Ecto neural progenitor cell (in vitro differentiated cells): ENCODE measurements at regions not wholly inside any gene's neighbourhood (a gene's known extent, or its start where the extent isn't known, plus 50 kb on each side); places are given as distances from the start of the nearest gene placed in this dataset.
"Not testable (repeated sequence)": the region's sequence is repeated elsewhere in the genome, so short reads cannot be mapped to it uniquely, and the experiment has no call there.

Experiments
- DNase-seq: peaks from one replicate; pipeline ENCODE4 v3.0.0-alpha.2; 2018; ENCODE audit warnings: low spot score

DNA sequence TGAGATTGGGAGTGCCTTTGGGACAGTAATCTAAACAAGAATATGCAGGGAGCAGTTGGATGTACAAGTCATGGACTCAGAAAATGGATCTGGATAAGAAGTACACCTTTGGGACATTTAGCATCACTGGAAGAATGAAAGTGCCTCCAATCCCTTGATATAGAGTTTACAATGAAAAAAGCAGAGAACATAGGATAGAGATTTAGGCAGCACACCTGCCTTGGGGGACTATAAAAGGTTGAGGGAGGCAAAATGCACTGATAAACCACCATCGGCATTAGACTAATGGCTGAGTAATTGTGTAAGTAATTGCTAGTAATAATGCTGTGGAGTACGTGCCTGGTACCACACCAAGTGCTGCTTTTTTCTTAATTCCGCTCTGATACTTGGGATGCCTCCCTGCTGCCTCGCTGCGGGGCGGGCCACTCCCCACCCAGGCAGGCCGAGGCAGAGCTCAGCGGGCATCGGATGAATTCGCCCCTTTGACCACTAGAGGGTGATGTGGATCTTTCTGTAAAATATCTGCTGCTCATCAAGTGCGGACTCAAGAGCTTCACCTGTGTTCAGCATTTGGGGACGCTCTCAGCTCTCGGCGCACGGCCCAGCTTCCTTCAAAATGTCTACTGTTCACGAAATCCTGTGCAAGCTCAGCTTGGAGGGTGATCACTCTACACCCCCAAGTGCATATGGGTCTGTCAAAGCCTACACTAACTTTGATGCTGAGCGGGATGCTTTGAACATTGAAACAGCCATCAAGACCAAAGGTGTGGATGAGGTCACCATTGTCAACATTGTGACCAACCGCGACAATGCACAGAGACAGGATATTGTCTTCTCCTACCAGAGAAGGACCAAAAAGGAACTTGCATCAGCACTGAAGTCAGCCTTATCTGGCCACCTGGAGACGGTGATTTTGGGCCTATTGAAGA lies 99.9 kb downstream of the ANKRD18B start:
- peak; percentile 79 for DNase-seq

DNA sequence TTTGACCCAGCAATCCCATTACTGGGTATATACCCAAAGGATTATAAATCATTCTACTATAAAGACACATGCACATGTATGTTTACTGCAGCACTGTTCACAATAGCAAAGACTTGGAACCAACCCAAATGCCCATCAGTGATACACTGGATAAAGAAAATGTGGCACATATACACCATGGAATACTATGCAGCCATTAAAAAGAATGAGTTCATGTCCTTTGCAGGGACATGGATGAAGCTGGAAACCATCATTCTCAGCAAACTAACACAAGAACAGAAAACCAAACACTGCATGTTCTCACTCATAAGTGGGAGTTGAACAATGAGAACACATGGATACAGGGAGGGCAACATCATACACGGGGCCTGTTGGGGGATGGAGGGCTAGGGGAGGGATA lies 104.3 kb downstream of the ANKRD18B start:
- DNase-seq = not testable (repeated sequence)

DNA sequence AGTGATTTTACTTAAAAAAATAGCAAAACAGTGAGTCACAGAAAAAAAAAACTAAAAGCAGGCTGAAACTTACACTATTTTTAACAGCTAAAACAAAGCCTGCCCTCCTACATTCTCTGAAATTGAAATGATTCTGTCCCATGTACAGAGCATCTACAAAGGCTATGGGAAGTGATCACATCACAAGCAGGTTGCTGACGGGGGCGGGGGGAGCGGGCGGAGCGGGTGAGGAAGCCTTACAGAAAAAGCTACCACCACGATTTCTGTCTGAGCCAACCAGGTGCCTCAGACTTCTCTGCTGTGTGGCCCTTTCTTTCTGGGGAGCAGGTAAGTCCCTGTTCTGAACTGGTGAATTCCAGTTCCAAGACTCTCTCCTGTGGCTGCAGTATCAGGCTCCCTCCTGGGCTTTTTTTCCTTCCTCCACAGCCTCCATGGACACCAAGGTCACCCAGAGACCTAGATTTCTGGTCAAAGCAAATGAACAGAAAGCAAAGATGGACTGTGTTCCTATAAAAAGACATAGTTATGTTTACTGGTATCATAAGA lies 104.9 kb downstream of the ANKRD18B start:
- DNase-seq = no peak

DNA sequence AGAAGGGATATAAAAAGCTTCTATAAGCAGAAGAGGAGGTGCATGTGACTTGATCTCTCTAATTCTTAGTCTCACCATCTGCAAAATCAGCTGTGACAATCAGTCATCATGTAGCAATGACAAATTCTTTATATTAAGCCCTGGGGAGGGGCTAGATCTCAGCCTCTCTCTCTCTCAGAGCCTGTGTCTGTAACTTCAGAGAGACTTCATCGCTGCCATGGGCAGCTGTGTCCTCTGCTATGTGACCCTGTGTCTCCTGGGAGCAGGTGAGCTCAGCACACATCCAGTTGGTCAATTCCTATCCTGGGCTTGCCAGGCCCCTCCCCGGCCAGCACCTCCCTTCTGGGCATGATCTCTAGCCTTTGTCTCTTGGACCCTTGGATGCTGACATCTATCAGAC lies 109.6 kb downstream of the ANKRD18B start:
- no peak for DNase-seq

DNA sequence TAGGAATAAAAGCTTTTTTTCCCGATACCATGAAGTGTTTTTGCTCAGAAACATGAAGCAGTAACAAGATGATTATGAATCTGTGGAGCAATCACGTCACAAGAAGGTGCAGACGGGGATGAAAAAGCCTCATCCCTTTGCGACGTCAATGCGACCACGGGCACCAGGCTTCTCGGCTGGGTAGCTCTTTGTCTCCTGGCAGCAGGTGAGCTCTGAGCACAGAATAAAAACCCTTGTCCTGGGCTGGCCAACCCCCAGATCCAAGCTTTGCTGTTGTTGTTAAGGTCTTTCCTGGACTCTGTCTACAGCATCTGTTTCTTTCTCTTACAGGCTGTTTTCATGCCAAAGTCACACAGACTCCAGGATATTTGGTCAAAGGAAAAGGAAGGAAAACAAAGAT lies 113.8 kb downstream of the ANKRD18B start:
- no peak for DNase-seq

DNA sequence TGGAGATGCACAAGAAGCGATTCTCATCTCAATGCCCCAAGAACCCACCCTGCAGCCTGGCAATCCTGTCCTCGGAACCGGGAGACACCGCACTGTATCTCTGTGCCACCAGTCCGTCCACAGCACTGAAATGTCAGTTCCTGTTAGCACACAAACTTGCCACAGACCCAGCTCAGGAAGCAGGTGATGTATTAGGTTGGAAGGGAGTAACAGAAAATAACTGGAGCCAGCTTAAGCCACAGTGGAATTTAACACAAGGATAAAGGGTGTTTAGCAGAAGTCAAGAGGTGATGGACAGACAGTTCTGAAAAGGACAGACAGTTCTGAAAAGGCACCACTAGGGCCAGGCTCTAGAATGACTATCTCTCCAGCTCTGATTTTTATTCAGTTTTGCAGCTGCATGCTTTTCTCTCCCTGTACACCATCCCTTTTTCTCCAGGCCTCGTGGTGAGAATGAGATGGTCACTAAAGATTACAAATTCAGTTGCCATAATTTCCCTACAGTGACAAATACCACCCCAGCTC lies 114.4 kb downstream of the ANKRD18B start:
- no peak for DNase-seq

DNA sequence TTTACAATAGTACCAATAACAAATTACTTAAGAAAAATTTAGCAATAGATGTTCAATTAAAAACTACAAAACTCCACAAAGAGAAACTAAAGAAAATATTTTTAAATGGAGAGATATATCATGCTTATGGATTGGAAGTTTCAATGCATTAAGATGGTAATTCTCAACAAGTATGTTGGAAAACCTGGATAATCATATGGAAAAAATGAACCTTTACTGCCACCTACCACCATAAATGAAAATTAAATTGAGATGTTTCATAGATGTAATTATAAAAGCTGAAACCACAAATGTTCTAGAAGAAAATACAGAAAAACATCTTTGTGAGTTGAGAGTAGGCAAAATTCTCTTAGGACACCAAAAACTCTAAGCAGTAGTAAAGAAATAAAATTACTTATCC lies 121.7 kb downstream of the ANKRD18B start:
- no peak for DNase-seq

DNA sequence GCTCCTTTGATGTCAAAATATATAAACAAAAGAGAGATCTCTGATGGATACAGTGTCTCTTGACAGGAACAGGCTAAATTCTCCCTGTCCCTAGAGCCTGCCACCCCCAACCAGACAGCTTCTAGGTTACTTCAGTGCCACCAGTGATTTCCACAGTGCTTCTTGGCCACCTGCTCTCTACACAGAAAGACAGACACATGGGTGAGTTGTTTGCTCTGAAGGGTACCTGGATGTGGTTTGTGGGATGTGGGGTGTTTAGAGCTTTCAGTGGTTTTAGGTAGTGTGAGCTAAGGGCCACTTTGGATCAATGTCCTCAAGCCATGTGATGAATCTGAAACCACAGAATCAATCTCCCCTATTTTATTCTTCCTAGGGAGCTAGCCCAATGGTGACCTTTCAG lies 125.4 kb downstream of the ANKRD18B start:
- no peak for DNase-seq

DNA sequence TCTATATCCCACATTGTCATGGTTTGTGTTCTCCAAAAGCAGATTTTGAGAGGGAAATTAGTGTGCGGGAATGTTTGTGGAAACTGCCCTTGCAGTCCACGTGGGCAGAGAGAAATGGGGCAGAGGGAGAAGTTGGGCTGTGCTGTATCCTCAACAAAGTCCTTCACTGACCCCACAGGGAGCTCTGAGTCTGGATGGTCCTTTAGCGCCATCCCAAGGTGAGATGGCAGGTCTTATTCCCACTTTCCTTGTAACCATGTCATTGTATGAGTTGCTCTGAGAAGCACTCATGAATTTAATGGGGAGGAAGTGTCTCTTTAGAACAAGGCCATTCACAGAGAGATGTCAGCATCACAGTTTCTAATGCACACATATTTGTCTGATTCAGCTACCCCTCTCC lies 127.1 kb downstream of the ANKRD18B start:
- no peak for DNase-seq

DNA sequence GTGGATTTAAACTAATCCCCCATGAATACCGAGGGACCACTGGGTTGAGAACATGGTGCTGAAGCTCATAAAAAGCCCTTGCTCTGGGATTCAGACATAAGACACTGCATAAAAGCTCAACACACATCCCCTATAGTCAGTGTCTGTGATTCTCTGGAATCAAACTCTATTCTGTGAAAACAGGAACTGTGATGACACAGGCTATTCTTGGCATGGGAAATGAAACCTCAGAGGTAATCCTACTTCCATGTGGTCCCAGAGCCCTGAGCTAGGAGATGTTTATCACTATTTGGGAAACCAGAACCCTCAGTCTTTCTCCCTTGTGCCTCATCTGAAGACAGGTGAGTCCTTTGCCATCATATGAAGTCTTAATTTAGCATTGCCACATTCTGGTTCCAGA lies 135.4 kb upstream of the PRSS3 start:
- DNase-seq = no peak

DNA sequence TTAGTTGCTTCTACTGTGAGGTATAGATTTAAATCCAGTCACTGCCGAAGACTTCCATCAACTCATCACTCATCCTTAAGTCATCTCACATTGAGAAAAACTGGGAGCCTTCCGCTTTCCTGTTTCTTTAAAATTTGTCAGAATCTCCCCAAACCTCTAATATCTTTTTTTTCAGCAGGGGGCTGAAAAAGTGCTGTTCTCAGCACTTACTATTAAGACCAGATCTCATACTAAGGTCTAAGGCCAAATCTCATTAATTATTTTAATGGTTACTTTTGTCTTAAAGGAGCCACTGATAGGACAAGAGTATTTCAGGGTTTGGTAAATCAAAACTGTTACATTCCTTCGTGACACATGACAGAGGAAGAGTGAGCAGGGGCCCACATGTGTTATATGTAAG lies 134.6 kb upstream of the PRSS3 start:
- DNase-seq = no peak

DNA sequence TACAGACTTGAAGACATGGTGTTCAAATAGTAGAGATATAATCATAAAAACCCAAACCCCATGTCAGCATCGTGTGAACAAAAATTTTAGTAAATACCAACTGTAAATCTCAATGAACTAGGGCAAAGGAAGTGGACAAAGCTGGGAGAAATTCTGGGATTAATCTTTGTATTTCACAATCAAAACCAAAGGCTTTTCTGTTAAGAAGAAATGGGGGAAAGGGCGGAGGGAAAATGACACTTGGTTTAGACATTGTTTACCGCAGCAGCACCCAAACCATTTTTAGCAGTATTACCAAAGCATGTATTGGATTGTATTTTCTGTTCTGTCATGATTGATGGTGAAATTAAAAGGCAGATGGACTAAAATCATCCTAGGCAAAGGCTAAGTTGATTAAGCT lies 134.2 kb upstream of the PRSS3 start:
- DNase-seq = no peak

DNA sequence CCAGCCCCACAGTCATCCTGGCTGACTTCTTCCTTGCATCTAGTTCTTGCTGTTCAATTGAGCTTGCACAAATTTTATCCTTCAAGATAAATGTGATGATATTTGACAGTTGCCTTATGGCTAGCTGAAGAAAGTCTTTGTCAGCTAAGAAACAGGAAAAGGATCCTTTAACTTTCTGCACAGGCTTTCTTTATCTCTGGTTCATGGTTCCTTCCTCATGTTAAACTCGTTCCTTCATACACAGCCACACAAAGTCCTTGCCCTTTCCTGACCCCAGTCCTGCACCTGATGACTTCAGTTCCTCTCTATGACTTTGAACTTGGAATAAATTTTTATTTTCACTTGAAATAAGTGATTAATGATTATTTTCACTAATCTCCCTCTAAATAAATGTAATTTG lies 132.5 kb upstream of the PRSS3 start:
- no peak for DNase-seq

DNA sequence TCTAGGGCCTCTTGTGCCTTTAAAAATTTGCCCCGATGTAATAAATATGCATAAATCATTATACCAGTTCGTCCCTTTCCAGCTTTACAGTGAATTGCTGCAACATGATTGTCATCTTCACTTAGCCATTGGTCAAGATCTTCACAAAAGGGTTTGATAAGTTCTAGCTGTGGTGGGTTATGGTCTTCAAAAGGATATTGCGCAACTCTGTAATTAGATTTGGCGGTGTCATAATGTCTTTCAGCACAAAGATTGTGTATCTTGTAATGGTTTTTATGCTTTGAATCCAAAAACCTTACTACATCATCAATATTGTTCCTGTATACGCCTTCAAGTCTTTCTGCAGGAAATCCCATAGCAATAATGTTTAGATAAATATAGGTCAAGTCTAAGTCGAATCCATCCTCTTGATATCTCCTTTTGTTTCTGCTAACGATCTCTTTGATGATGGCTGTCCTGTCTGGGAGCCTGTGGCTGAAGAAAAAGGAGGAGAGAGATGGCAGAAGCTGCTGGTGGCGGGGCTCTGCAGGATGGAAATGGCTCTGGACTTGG lies 119.1 kb upstream of the PRSS3 start:
- DNase-seq = not testable (repeated sequence)

DNA sequence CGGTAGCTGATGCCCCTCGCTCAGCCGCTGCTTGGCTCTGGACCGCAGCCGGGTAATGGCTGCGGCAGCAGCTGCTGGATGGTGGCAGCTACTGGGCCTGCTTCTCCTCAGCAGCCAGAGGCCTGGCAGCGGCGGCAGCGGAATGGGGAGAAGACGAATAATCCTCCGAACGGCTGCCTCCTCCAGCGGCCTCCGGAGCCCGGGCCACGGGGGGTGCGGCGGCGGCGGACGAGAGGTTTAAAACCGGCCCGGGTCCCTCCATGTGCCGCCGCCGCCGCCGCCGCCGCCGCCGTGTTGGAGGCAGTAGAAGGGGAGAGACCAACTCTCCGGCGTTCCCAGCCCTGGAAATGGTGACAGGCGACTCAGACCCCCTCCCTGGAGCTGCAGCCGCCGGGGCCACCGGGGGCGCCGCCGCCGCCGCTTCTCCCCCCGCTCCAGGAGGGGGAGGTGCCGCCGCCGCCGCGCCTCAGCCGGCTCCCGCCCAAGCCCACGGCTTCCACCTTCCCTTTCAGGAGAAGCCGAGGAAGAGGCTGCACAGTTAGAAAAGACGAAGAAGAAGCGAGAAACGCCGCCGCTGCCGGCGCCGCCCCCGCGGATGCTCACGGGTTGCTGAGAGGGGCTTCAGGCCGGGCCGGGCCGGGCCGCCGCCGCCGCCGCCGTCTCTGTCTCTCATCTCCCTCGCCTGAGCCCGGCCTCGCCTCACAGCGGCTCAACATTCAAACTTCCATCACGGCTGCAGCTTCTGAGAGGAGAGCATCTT lies 118.4 kb upstream of the PRSS3 start:
- DNase-seq = peak; percentile 83

DNA sequence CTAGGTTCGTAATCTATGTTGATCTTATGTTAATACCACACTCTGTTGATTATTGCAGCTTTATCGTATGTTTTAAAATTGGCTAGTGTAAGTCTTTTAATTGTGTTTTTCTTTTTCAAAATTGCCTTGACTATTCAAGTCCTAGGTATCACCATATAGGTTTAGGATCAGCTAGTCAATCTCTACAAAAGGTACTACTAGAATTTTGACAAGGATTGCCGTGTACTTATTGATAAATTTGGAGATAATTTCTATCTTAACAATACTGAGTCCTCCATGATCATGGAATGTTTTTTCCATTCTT lies 117.9 kb upstream of the PRSS3 start:
- DNase-seq = no peak

DNA sequence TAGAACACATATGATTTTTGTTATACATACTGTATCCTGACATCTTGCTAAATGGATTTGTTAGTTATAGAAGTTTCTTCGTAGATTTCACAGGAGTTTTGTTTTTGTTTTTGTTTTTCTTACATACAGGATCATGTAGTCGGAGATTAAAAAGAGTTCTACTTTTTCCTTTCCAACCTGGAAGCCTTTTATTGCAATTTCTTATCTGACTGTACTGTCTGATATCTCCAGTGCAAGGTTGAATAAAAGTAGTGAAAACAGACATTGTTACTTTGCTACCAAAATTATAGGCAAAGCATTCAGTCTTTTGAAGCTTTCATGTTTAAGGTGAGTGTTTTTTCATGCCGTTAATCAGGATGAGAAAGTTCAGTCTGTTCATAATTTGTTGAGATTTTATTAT lies 117.4 kb upstream of the PRSS3 start:
- no peak for DNase-seq

DNA sequence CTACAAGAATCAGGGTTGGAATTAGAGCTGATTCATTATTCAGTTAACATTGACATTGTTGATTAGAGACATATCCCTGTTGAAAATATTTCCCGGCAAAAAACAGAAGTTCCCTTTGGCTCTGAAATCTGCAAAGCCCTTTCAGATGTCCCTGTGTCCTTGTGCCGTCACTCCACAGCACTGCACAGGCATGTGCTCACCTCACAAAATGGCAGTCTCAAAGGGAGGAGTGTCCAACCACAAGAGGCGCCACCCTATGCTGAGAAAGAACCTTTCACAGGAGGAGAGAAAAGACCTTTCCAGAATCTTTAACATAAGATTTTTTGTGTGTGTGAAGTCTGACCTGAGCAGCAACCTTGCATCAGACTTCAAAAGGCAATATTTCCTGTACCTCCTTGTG lies 112.8 kb upstream of the PRSS3 start:
- DNase-seq = no peak

DNA sequence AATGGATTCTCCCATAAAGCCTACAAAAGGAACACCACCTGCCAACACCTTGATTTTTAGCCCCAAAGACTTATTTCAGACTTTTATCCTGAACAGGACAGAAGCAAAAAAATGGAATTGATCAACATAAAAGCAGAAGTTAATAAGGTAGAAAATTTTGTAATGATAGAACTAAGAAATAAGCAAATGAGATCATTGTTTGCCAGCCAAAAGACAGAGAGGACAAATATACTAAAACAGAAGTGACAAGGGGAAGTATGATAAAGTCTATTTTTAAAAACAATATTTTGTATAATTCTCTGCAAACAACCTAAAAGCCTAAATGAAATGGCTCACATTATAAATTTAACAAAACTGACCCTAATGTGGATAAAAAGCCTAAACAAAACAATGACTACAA lies 110.5 kb upstream of the PRSS3 start:
- no peak for DNase-seq

DNA sequence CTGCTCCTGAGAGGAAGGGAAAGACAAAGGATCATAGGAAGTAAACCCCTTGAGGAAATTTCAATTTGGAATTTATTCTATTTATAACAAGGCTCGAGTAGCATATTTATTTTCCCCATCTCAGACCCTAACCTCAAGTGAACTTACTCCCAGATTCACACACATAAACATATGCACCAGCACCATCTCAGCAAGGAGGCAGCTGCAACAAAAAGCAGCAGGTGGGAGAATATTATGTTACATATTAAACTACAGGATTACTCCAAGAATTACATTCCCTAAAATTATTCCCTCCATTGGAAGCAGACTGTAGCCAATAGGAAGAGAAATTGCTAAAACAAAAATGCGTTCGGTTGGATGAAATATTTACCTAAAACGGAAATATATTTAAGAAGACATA lies 108.4 kb upstream of the PRSS3 start:
- no peak for DNase-seq

DNA sequence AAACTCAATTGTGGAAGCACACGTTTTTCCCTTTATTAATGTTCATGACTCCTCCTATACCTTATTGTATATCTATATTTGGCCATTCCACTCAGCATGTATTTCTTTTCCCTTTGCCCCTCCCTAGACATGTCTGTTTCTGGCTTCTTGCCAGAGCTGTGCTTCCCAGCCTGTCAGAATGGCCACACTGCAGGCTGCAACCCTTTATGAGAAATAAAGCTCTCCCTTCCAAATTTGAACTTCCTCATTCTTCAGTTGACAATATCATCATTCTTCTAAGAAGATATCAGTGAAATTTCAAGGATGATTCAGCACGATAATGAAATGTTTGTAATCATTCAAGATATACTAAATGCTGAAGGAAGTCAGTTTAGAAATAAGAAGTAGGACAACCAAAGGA lies 107.6 kb upstream of the PRSS3 start:
- no peak for DNase-seq

DNA sequence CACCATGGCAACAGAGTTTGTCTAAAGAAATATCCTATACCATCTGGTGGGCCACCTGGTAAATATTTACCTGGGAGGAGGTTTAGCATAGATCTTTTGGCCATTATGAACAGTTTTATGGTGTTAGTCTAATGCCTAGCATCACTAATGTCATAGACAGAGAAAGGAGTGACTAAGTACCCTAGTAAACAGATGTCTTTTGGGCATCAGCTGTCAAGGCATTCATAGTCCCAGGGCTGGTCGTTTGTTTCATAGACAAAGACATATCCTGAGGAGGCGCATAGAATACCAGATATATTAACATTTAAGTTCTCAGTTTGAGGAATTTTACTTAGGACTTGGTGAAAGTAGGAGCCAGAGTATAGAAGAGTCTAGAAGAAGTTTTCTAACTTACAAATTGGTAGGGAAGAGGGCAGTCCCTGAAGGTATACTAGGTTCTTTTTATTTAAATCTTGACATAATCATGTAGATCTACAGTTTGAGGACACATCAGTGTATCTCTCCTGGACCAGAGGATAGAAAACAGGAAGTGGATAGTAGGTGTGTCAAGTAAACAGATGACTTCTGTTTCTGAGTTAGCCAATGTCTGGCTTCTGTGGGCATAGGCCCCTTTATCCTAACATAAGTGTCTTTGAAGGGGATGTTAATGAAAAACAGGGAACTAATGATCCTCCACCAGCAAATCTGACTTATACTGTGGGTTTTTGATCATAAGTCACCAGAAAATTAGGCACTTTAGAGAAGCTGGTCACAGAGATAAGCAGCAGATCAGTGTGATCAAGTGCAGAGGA lies 105.0 kb upstream of the PRSS3 start:
- DNase-seq = no peak
